Endothelial cell of umbilical vein (primary cell): ENCODE measurements at regions not wholly inside any gene's neighbourhood (a gene's known extent, or its start where the extent isn't known, plus 50 kb on each side); places are given as distances from the start of the nearest gene placed in this dataset.

Experiments
- BruUV-seq: library from RNA; stranded (reverse); fragments of 400-500 nt; replicated peaks from 2 replicates; lab custom pipeline; 2021; lab: Mats Ljungman, UMichigan
- CTCF ChIA-PET: fragments of 300-600, 350-600 bp; sonication (Branson Sonifier 250); formaldehyde crosslinking; loops from one replicate; lab custom pipeline; 2021; ENCODE audit warnings: antibody characterized with exemption, inconsistent platforms; lab: Charles Lee
- POLR2A ChIA-PET: fragments of 300-600, 350-600 bp; sonication (Branson Sonifier 250); formaldehyde crosslinking; loops from one replicate; lab custom pipeline; 2021; ENCODE audit warnings: antibody characterized with exemption, inconsistent platforms; lab: Charles Lee
- DNase-seq: peaks from one replicate; pipeline ENCODE4 v3.0.0-alpha.2; 2011; ENCODE audit warnings: low read depth, low spot score
- FAIRE-seq: peaks from 2 replicates; lab custom pipeline; 2011; peaks lifted over from hg19 to GRCh38; lab: Jason Lieb, UNC
- H2AFZ ChIP-seq: 2 replicates; pipeline ENCODE4 v1.6.0; 2012; ENCODE audit warnings: low read depth, low read length, control low read depth, inconsistent platforms
- H3K27ac ChIP-seq: 2 replicates; pipeline ENCODE4 v1.5.1; 2011; ENCODE audit warnings: low read depth, mild to moderate bottlenecking, control low read depth, low read length, moderate library complexity; ENCODE audit not compliant: insufficient read depth
- H3K27me3 ChIP-seq, 2 experiments: 2 replicates each; pipeline versions ENCODE4 v1.6.0 to v1.6.1; 2011; ENCODE audit warnings: low read length in 2 of 2, mixed read lengths in 1 of 2; ENCODE audit not compliant: control insufficient read depth in 2 of 2, insufficient read depth in 2 of 2
- H3K36me3 ChIP-seq, 2 experiments: 2 replicates in 1 of 2; 3 replicates in 1 of 2; pipeline ENCODE4 v1.5.1; 2011; ENCODE audit warnings: low read length in 2 of 2, mild to moderate bottlenecking in 1 of 2, moderate library complexity in 1 of 2; ENCODE audit not compliant: control insufficient read depth in 2 of 2, insufficient read depth in 2 of 2; ENCODE audit errors: extremely low read depth in 1 of 2
- H3K4me1 ChIP-seq: 3 replicates; pipeline ENCODE4 v1.5.1; 2011; ENCODE audit warnings: mild to moderate bottlenecking, low read length; ENCODE audit not compliant: control insufficient read depth, insufficient read depth; ENCODE audit errors: extremely low read depth
- H3K4me2 ChIP-seq: 2 replicates; pipeline ENCODE4 v1.6.1; 2011; ENCODE audit warnings: low read length, control low read depth, mixed read lengths; ENCODE audit not compliant: insufficient read depth
- H3K4me3 ChIP-seq, 3 experiments: fragments of 200-600 bp in 1 of 3; sonication (generic), shearing (Covaris generic) in 1 of 3; replicated peaks in 1 of 3; 2 replicates each; pipeline ENCODE4 v1.5.1; 2011 to 2016; ENCODE audit warnings: control low read depth in 3 of 3, low read length in 3 of 3, mild to moderate bottlenecking in 2 of 3, inconsistent platforms in 1 of 3, low read depth in 1 of 3, moderate library complexity in 1 of 3; ENCODE audit not compliant: insufficient read depth in 1 of 3
- H3K79me2 ChIP-seq: 2 replicates; pipeline ENCODE4 v1.6.0; 2012; ENCODE audit warnings: low read length, inconsistent platforms; ENCODE audit not compliant: control insufficient read depth, insufficient read depth
- H3K9ac ChIP-seq: replicated peaks from 2 replicates; pipeline ENCODE3; 2011; ENCODE audit warnings: low read length, control low read depth; ENCODE audit not compliant: insufficient read depth; ENCODE audit errors: extremely low read depth
- H3K9me1 ChIP-seq: replicated peaks from 3 replicates; pipeline ENCODE4 v1.6.0; 2011; ENCODE audit warnings: mild to moderate bottlenecking, low read length; ENCODE audit not compliant: control insufficient read depth, insufficient read depth; ENCODE audit errors: extremely low read depth
- H3K9me3 ChIP-seq: replicated peaks from 2 replicates; pipeline ENCODE4 v1.5.1; 2012; ENCODE audit warnings: low read length, inconsistent platforms; ENCODE audit not compliant: control insufficient read depth, insufficient read depth
- H4K20me1 ChIP-seq: replicated peaks from 2 replicates; pipeline ENCODE3; 2011; ENCODE audit warnings: mild to moderate bottlenecking, low read length; ENCODE audit not compliant: control insufficient read depth, insufficient read depth; ENCODE audit errors: extremely low read depth
- CTCF ChIP-seq, 2 donors: IDR thresholded peaks; 1 replicate in 1 of 2; 2 replicates in 1 of 2; pipeline ENCODE4 v1.5.1; 2011; ENCODE audit warnings: low read length in 2 of 2, mild to moderate bottlenecking in 2 of 2, moderate library complexity in 2 of 2, control low read depth in 1 of 2, inconsistent platforms in 1 of 2, low read depth in 1 of 2; ENCODE audit not compliant: insufficient read depth in 1 of 2; ENCODE audit errors: extremely low read depth in 1 of 2
- EZH2 ChIP-seq: IDR thresholded peaks from 2 replicates; pipeline ENCODE4 v1.6.1; 2012; ENCODE audit warnings: borderline replicate concordance, low read depth, mild to moderate bottlenecking, moderate library complexity, low read length, inconsistent platforms; ENCODE audit not compliant: severe bottlenecking
- FOS ChIP-seq: IDR thresholded peaks from 2 replicates; pipeline ENCODE4 v1.6.1; 2011; ENCODE audit warnings: mild to moderate bottlenecking, low read length, moderate library complexity, borderline replicate concordance; ENCODE audit not compliant: insufficient read depth
- GATA2 ChIP-seq: IDR thresholded peaks from 2 replicates; pipeline ENCODE4 v1.7.0; 2011; ENCODE audit warnings: low read depth, mild to moderate bottlenecking, moderate library complexity, mixed read lengths, low read length; ENCODE audit not compliant: insufficient read length, insufficient read depth
- JUN ChIP-seq: IDR thresholded peaks from 2 replicates; pipeline ENCODE4 v1.6.1; 2011; ENCODE audit warnings: borderline replicate concordance, low read depth; ENCODE audit not compliant: insufficient read length, insufficient read depth
- MYC ChIP-seq: IDR thresholded peaks from one replicate; pipeline ENCODE4 v1.6.1; 2011; ENCODE audit warnings: mild to moderate bottlenecking, low read depth, low read length
- POLR2A ChIP-seq: IDR thresholded peaks from 2 replicates; pipeline ENCODE4 v1.6.1; 2012; ENCODE audit warnings: low read depth, mild to moderate bottlenecking, control low read depth, low read length
- POLR2AphosphoS5 ChIP-seq: IDR thresholded peaks from 2 replicates; pipeline ENCODE4 v1.6.1; 2012; ENCODE audit warnings: low read depth, mild to moderate bottlenecking, control low read depth, low read length, moderate library complexity; ENCODE audit not compliant: insufficient read depth
- dilution Hi-C: fragments of 300-500 bp; cut with MboI; formaldehyde crosslinking; loops from one replicate; pipeline ENCODE4 v1.15.0; 2019; ENCODE audit warnings: low sequenced_read_pairs; ENCODE audit not compliant: extremely low pct_ligation_motif_present
- intact Hi-C: fragments of 100-400 bp; cut with micrococcal nuclease; formaldehyde crosslinking; loops from one replicate; pipeline ENCODE4 v1.10.0; 2022
- TF ChIP-seq, protein P1 (sequence below): IDR thresholded peaks from 2 replicates; pipeline ENCODE4 v1.6.1; 2011; ENCODE audit not compliant: insufficient read depth, insufficient read length

DNA sequence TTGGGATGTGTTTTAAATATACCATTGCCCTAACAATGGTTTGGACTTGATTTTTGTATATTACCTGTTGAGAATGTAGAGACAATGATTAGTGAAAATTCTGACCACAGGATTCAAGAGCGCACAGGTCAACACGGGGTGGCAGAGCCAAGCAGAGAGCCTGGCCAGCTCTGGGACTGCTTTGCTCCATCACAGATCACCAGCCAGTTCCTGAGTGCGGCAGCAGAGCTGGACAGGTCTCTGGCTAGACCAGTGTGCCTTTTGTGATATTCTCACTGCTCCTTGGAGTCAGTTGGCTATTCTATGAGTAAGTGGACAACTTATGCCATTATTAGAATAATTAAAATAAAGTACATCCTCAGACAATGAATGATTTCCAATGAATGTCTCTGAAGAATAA is 351.2 kb upstream of the ATP10A start:
- DNase-seq (no peak), FAIRE-seq (no peak)
- no peak overlapping the region for H3K9ac ChIP-seq
- CTCF ChIA-PET: no interaction called here
- dilution Hi-C loops (no loop called here), intact Hi-C loops (no loop called here)
- H3K79me2 ChIP-seq: no peaks in the 10 kb centered on the region
- no peak overlapping the region for H3K27ac ChIP-seq
- no TSS peak for BruUV-seq
- H3K27me3 ChIP-seq: no peaks in the 10 kb centered on the region
- no peak overlapping the region for H3K4me3 ChIP-seq
- no peak overlapping the region for H2AFZ ChIP-seq
- no peaks in the 10 kb centered on the region for H4K20me1 ChIP-seq
- H3K9me3 ChIP-seq: peaks cover 5% of the 10 kb centered on the region
- POLR2A ChIA-PET: no interaction called here
- no peak overlapping the region for H3K4me2 ChIP-seq
- TF ChIP-seq JUN (no peak), MYC (no peak), GATA2 (no peak), FOS (no peak), EZH2 (no peak)
- TF ChIP-seq, protein P1, sequence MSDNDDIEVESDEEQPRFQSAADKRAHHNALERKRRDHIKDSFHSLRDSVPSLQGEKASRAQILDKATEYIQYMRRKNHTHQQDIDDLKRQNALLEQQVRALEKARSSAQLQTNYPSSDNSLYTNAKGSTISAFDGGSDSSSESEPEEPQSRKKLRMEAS: no peak
- H3K4me1 ChIP-seq: no peaks in the 10 kb centered on the region
- no peaks in the 10 kb centered on the region for H3K36me3 ChIP-seq
- H3K9me1 ChIP-seq: no peaks in the 10 kb centered on the region

DNA sequence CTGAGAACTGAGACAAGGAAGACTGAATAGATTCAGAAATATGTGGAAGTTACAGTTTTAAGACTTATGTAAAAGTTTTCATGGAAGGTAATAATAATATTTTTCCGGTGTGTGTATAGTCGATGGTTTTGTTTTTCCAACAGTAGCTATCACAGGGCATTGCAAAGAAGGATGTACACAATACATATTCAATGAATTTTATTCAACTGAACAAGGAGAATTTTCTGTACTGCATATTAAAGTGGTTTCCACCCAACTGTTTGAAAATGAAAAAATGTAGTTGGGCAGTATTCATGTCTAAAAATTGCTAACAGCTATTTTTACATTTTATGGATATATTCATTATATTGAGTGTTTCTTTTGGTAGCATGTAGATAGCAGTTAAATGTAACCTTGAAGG is 350.3 kb upstream of the ATP10A start:
- no TSS peak for BruUV-seq
- H3K9me3 ChIP-seq: peaks cover 5% of the 10 kb centered on the region
- H4K20me1 ChIP-seq: no peaks in the 10 kb centered on the region
- TF ChIP-seq MYC (no peak), CTCF (IDR thresholded peaks at IDR 0.05; ENCODE audit: extremely low read depth in 1 of 2, insufficient read depth in 1 of 2, low read depth in 1 of 2, low read length in 2 of 2) (no peak), GATA2 (no peak), FOS (no peak), EZH2 (no peak), JUN (no peak), POLR2AphosphoS5 (no peak), POLR2A (no peak)
- TF ChIP-seq, protein P1: no peak
- intact Hi-C loops (no loop called here), dilution Hi-C loops (no loop called here)
- H3K36me3 ChIP-seq: no peaks in the 10 kb centered on the region
- DNase-seq (no peak), FAIRE-seq (no peak)
- H3K27me3 ChIP-seq: no peaks in the 10 kb centered on the region
- no peak overlapping the region for H3K9ac ChIP-seq
- POLR2A ChIA-PET: no interaction called here
- H3K4me2 ChIP-seq: no peak overlapping the region
- no peak overlapping the region for H3K27ac ChIP-seq
- H3K4me3 ChIP-seq: no peak overlapping the region
- H3K9me1 ChIP-seq: no peaks in the 10 kb centered on the region
- no peaks in the 10 kb centered on the region for H3K4me1 ChIP-seq
- no peaks in the 10 kb centered on the region for H3K79me2 ChIP-seq
- H2AFZ ChIP-seq: no peak overlapping the region
- CTCF ChIA-PET: no interaction called here
